ENCODE measurements at regions not wholly inside any gene's neighbourhood (a gene's known extent, or its start where the extent isn't known, plus 50 kb on each side); places are given as distances from the start of the nearest gene placed in this dataset.
"Not testable (repeated sequence)": the region's sequence is repeated elsewhere in the genome, so short reads cannot be mapped to it uniquely, and the experiment has no call there.

DNA sequence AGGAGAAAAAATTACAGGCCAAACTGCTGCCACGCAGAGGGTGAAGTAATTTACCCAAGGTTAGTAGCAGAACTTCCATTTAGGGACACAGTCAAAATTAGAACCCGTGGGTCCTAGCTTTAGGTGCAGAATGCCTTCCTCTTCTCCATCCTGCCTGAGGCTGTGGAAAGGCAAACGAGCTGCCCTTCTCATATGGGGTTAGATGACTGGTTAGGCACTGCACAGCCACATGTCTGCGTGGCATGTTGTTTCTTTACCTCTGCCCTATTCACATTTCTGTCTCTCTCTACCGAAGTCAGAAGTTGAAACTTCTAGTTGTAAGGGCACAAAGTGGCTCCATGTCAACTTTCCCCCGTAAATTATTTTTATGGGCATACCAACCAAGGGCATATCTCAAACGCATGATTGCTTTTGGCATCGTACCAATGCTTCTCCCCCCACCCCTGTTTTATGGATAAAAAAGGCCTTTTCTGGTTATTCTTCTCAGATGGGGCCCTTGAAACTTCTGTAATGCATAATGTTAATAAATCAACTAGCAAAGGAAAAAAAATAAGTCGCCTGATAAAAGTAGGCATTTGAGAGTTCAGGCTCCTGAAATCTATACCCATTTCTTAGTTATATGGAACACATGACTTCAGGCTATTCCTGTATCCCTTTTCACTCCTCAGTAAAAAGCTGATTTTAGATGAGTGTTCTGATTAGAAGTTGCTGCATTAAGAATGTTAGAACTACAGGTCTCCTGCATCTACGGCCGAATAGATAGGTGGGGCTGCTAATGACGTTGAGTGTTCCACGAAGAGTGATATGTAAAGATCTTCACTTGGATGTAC, 139.6 kb upstream of the NRIP1 start:
- H3K27me3 Mint-ChIP-seq: peaks cover 18% of the 10 kb centered on the region
- H3K36me3 Mint-ChIP-seq (ENCODE audit: low read depth): no peaks in the 10 kb centered on the region
- no peaks in the 10 kb centered on the region for H3K4me1 Mint-ChIP-seq (ENCODE audit: low read depth)
- H3K9me3 Mint-ChIP-seq: no peaks in the 10 kb centered on the region
- H3K27ac Mint-ChIP-seq: no peak overlapping the region
- H3K4me3 Mint-ChIP-seq: no peak overlapping the region

DNA sequence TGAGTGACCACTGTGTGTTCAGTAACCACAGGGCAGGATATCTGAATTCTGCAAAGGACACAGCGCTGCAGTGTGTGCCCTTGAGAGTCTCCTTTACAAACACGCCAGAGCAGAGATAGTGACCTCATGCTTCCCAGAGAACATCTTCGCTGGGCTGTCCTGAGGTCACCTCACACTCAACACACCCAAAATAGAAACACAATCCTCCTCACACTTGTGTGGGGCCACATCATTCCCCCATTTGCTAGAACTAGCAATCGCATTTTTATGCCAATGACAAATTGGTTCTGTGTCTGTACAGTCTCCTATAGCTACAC, 140.1 kb upstream of the NRIP1 start:
- H3K27me3 Mint-ChIP-seq: peaks cover 18% of the 10 kb centered on the region
- no peaks in the 10 kb centered on the region for H3K36me3 Mint-ChIP-seq (ENCODE audit: low read depth)
- no peaks in the 10 kb centered on the region for H3K9me3 Mint-ChIP-seq
- H3K27ac Mint-ChIP-seq: no peak overlapping the region
- H3K4me1 Mint-ChIP-seq (ENCODE audit: low read depth): no peaks in the 10 kb centered on the region
- no peak overlapping the region for H3K4me3 Mint-ChIP-seq

DNA sequence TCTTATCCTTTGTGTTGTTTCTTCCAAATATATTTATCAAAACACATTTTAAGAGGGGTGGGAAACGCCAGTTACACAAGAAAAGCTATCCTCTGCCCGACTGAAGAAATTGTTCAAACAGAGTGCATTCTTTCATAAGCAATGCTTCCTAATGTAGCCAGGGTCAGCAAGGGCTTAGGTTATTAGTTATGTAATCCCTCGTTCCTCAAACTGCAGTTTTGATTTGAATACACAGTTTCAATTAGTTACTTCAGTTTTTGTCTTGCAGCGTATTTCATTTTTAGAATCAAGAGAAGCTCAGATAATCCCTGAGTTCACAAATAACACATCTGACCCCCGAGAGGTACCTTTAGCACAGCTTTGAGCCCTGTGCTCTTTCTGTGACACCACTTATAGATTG, 141.7 kb upstream of the NRIP1 start:
- peaks cover 7% of the 10 kb centered on the region for H3K4me1 Mint-ChIP-seq (ENCODE audit: low read depth)
- H3K27ac Mint-ChIP-seq: no peak overlapping the region
- H3K9me3 Mint-ChIP-seq: no peaks in the 10 kb centered on the region
- H3K4me3 Mint-ChIP-seq: no peak overlapping the region
- no peaks in the 10 kb centered on the region for H3K36me3 Mint-ChIP-seq (ENCODE audit: low read depth)
- peaks cover 21% of the 10 kb centered on the region for H3K27me3 Mint-ChIP-seq

DNA sequence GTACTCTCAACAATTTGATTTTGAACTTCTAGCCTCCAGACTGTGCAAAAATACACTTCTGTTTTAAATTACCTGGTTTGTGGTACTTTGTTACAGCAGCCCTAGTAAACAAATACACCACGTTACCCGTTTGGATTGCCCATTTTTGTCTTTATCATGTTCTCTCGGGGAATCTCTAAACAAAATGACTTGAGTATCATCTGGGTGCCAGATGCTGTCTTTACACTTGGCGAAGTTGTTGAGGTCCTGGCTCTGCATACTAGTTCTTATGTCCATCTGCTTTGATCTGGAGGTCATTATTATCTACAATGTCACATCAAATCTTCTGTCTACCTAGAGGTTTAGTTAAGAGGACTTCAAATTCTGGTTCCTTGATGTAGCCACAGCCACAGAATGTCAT, 142.4 kb upstream of the NRIP1 start:
- Mint-ChIP-seq H3K9me3 (no peaks in the 10 kb centered on the region), H3K27ac (no peak overlapping the region), H3K4me3 (no peak overlapping the region), H3K36me3 (ENCODE audit: low read depth) (no peaks in the 10 kb centered on the region), H3K4me1 (ENCODE audit: low read depth) (peaks cover 10% of the 10 kb centered on the region), H3K27me3 (peaks cover 21% of the 10 kb centered on the region)

DNA sequence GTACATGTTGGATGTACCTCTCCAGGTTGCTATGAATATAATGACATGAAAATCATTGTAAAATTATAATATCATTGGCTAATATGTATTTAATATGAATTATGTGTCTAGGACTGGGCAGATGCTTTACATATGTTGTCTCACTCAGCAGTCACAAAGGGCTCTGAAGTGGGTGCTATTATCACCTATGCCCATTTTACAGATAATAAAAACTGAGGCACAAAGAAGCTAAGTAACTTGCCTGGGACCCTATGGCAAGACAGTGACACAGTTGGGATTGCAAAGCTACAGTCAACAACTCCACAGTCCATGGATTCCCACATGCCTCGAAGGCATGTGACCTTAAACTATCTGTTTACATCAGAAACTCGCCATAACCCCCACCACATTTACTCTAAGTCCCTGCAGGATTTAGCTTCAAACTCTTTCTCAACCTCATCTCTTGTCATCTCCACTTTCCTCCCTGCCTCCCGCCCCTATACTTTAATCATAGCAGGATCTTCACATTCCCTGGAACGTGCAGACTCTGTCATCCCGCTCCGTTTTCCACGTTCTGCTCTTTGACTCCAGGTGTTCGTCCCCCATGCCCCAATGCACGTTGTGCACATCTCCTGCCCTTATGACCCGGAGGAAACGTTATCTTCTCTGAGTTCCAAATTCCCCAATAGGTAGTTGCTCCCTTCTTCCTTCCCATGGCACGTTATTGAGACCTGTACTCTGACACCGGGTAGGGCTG, 143.0 kb upstream of the NRIP1 start:
- no peak overlapping the region for H3K27ac Mint-ChIP-seq
- H3K4me1 Mint-ChIP-seq (ENCODE audit: low read depth): peaks cover 10% of the 10 kb centered on the region
- H3K36me3 Mint-ChIP-seq (ENCODE audit: low read depth): no peaks in the 10 kb centered on the region
- H3K27me3 Mint-ChIP-seq: peaks cover 21% of the 10 kb centered on the region
- no peak overlapping the region for H3K4me3 Mint-ChIP-seq
- H3K9me3 Mint-ChIP-seq: no peaks in the 10 kb centered on the region

DNA sequence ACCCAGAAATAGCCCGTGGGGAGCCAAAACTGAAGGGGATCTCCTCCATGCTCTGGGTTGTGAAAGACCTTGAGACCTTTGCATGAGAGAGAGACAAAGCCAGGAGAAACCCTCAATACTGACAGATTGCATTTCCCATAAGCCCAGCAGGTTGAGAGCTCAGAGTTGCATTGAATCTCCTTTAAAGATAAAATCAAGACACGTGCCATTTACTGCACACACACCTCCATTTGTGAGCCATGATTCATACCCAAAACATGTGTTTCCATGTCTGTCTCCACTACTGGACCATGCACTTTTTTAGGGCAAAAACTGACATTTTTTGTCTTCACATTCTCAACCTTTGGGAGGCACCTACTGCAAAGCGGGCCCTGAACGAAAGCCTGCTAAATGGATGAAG, 144.0 kb upstream of the NRIP1 start:
- Mint-ChIP-seq H3K27ac (no peak overlapping the region), H3K4me3 (no peak overlapping the region), H3K36me3 (ENCODE audit: low read depth) (no peaks in the 10 kb centered on the region), H3K27me3 (peaks cover 21% of the 10 kb centered on the region), H3K4me1 (ENCODE audit: low read depth) (peaks cover 10% of the 10 kb centered on the region), H3K9me3 (no peaks in the 10 kb centered on the region)

DNA sequence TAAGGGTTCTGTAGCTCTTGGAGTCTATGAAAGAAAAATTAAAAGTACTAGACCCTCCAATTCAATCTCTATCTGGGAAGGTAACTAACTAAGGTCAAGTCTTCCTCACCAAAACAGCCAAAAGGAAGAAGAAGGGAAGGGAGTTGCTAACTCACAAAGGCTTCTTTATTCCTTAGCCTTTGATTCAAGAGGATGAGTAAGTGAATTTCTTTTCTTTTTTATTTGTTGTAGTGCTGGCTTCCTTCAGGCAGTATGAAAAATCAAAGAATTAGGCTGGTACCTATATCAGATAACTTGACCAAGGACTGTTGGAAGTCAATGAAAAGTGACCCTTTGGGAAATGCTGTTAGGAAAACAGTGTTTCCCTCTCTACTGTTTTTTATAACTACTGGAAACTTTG, 144.4 kb upstream of the NRIP1 start:
- Mint-ChIP-seq H3K27me3 (peaks cover 21% of the 10 kb centered on the region), H3K27ac (no peak overlapping the region), H3K4me3 (no peak overlapping the region), H3K4me1 (ENCODE audit: low read depth) (peaks cover 10% of the 10 kb centered on the region), H3K9me3 (no peaks in the 10 kb centered on the region), H3K36me3 (ENCODE audit: low read depth) (no peaks in the 10 kb centered on the region)

DNA sequence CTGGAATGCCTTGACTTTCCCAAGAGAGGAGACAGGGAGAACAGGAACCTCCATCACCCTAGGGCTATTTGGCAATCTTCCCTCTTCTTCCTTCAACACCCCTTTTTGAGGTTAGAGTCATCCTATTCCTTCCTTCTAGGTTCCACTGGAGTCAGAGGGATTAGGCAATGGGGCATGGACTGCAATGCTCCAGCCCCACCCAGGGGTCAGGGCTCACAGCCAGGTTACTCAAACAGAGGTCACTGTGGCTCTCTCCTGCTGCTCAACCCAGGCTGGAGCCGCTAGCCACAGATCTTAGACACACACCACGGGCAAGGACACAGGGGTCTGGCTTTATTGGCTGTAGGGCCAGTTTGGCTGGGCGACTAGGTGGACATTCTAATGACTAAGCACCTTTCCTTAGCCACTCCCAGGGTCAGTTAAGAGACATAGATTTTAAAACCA, 145.5 kb upstream of the NRIP1 start:
- Mint-ChIP-seq H3K27me3 (peaks cover 15% of the 10 kb centered on the region), H3K4me3 (no peak overlapping the region), H3K27ac (no peak overlapping the region), H3K4me1 (ENCODE audit: low read depth) (peaks cover 10% of the 10 kb centered on the region), H3K36me3 (ENCODE audit: low read depth) (no peaks in the 10 kb centered on the region), H3K9me3 (no peaks in the 10 kb centered on the region)

DNA sequence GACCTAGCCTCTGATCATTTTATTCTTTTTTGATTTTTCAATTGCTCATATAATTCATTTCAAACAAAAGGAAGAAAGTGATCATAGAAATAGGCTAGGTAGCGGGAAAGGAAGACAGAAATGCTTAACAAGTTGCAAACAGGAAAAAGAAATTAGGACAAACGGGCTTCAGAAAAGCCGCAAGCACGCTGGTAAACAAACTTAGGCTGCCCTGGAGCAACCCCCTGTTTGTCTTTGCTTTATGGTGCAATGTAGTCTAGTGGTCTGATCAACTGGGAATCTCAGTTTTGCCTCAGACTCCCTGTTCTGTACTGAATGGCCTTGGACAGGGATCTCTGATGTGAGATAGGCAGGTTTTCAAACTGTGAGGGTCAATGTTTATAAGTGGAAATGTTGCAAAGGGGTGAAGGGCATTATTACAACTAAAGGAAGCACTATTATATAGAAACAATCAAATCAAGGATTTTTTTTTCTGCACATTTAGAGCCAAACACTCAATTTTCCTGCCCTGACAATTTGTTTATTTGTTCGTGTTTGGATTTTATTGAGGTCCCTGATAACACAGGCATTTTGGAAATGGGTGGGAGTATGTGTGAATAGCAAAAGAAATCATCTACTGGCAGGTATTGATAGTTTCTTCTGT, 146.8 kb upstream of the NRIP1 start:
- H3K9me3 Mint-ChIP-seq: no peaks in the 10 kb centered on the region
- peaks cover 10% of the 10 kb centered on the region for H3K4me1 Mint-ChIP-seq (ENCODE audit: low read depth)
- no peak overlapping the region for H3K27ac Mint-ChIP-seq
- H3K27me3 Mint-ChIP-seq: peaks cover 13% of the 10 kb centered on the region
- no peaks in the 10 kb centered on the region for H3K36me3 Mint-ChIP-seq (ENCODE audit: low read depth)
- no peak overlapping the region for H3K4me3 Mint-ChIP-seq

DNA sequence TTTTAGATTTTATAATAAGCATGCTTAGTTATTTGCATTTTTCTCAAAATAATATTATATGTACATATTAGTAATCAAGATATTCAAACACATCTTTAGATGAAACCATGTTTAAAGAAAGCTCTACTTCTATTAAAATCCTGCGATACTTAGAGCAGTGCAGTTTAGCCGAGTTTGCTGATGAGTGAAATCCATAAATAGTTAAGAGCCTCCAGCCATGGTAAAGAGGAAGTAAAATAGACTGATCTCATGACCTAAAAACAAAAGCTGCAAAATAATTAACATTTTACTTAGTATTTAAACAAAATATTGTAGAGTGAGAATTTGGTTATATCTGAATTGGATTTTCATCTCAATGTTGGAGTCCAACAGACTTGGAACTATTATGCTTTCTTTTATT, 147.4 kb upstream of the NRIP1 start:
- Mint-ChIP-seq H3K9me3 (no peaks in the 10 kb centered on the region), H3K27ac (no peak overlapping the region), H3K27me3 (peaks cover 9% of the 10 kb centered on the region), H3K4me1 (ENCODE audit: low read depth) (peaks cover 10% of the 10 kb centered on the region), H3K36me3 (ENCODE audit: low read depth) (no peaks in the 10 kb centered on the region), H3K4me3 (no peak overlapping the region)

DNA sequence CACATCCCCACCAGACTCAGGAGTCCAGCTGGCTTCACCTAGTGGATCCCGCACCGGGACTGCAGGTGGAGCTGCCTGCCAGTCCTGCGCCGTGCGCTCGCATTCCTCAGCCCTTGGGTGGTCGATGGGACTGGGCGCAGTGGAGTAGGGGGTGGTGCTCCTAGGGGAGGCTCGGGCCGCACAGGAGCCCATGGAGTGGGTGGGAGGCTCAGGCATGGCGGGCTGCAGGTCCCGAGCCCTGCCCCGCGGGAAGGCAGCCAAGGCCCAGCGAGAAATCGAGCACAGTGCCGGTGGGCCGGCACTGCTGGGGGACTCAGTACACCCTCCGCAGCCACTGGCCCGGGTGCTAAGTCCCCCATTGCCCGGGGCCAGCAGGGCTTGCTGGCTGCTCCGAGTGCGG, 153.7 kb upstream of the NRIP1 start:
- H3K27me3 Mint-ChIP-seq; H3K36me3 Mint-ChIP-seq (ENCODE audit: low read depth); H3K4me1 Mint-ChIP-seq (ENCODE audit: low read depth); H3K27ac Mint-ChIP-seq; H3K4me3 Mint-ChIP-seq; H3K9me3 Mint-ChIP-seq: not testable (repeated sequence)

DNA sequence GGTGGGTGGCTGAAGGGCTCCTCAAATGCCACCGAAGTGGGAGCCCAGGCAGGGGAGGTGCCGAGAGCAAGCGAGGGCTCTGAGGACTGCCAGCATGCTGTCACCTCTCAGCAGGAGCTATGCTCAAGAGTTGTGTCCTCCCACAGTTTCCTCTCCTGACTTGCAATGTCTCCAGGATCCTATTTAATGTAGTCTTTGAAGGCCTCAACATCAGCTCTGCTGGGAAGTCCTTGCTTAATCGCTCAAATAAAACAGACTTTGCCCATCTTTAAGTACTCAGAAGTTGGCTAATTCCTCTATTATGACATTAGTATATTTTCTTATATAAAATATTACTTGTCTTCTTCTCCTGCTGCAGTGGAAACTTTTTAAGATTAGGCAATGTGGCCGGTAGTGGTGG, 154.2 kb upstream of the NRIP1 start:
- Mint-ChIP-seq H3K27ac (no peak overlapping the region), H3K36me3 (ENCODE audit: low read depth) (no peaks in the 10 kb centered on the region), H3K27me3 (no peaks in the 10 kb centered on the region), H3K4me1 (ENCODE audit: low read depth) (no peaks in the 10 kb centered on the region), H3K9me3 (no peaks in the 10 kb centered on the region), H3K4me3 (no peak overlapping the region)

DNA sequence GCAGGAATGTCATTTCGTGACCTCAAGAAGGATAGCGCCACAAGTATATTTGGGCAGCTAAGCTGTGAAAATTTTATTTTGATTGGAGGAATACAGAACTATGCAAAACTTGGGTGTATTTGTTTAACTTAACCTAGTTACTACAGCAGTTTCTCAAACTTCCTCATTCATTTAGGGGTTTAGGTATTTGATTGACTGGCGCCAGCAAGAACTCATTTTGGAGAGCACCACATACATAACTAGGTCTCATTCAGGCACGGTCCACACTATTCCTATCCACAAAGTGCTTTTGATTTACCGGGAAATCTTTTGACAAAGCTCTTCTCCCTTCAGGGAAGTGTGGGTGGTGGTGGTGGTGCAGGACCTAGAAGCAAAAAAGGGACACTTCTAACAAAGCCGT, 155.1 kb upstream of the NRIP1 start:
- Mint-ChIP-seq H3K36me3 (ENCODE audit: low read depth) (no peaks in the 10 kb centered on the region), H3K9me3 (no peaks in the 10 kb centered on the region), H3K27ac (no peak overlapping the region), H3K4me3 (no peak overlapping the region), H3K4me1 (ENCODE audit: low read depth) (no peaks in the 10 kb centered on the region), H3K27me3 (no peaks in the 10 kb centered on the region)

DNA sequence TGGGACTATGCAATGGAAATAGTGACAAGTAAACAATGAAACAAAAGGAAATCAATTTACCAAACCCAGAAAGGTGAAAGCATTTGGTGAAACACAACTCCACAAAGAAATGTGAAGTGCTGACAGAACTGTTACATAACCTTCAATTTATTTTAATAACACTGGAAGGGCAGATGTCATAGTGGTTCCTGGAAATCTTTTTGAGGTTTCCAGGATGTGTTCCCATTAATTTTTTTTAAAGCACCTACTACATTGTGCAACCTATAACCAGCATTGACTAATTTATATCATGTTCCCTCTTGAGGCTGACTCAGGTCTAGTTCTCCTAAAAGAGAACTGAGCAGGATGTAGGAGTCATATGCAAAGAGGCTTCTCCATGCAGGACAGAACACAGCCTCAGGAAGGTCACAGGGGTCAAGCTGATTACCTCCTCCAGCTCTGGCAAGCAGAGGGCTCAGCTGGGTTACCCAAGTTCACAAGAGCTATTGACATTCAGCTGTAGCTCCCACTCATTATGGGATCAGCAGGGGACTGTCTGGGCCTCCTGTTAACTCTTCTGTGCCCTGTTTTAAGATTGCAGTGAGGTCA, 157.1 kb upstream of the NRIP1 start:
- H3K27ac Mint-ChIP-seq: no peak overlapping the region
- H3K27me3 Mint-ChIP-seq: no peaks in the 10 kb centered on the region
- no peak overlapping the region for H3K4me3 Mint-ChIP-seq
- no peaks in the 10 kb centered on the region for H3K9me3 Mint-ChIP-seq
- no peaks in the 10 kb centered on the region for H3K36me3 Mint-ChIP-seq (ENCODE audit: low read depth)
- no peaks in the 10 kb centered on the region for H3K4me1 Mint-ChIP-seq (ENCODE audit: low read depth)

DNA sequence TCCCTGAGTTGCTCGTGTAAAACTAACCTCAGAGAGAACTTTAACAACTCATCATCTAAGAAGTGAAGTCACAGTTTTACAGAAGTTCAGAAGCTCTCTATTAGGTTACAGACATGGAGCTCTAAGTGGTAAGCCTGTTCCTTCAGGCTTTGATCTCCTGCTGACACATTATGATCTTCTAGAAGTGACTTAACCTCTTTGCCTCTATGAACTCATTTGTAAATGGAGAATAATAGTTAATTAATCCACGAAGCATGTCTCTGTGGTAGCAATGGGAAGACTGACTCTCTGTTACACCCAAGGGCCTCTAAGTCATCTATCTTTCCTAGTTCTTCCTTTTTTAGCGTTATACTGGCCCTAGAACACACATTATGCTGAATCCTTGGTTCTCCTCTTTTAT, 157.9 kb upstream of the NRIP1 start:
- Mint-ChIP-seq H3K27ac (no peak overlapping the region), H3K9me3 (no peaks in the 10 kb centered on the region), H3K4me3 (no peak overlapping the region), H3K4me1 (ENCODE audit: low read depth) (no peaks in the 10 kb centered on the region), H3K36me3 (ENCODE audit: low read depth) (no peaks in the 10 kb centered on the region), H3K27me3 (no peaks in the 10 kb centered on the region)
